GM21723 (cell line): ENCODE measurements at regions not wholly inside any gene's neighbourhood (a gene's known extent, or its start where the extent isn't known, plus 50 kb on each side); places are given as distances from the start of the nearest gene placed in this dataset.
"Not testable (repeated sequence)": the region's sequence is repeated elsewhere in the genome, so short reads cannot be mapped to it uniquely, and the experiment has no call there.

Experiments used
- ATAC-seq: cut with Tn5 transposase; IDR thresholded peaks from one replicate; pipeline ENCODE4 v1.9.1; 2021; ENCODE audit warnings: mild to moderate bottlenecking, moderate library complexity; ENCODE audit not compliant: unreplicated experiment

- ATAC-seq, result no peak
These were observed 78.8 kb downstream of the IGLL1 start for GRCh38 chr22:23501261-23501619.

GRCh38 chr22:23500508-23501260, 79.4 kb downstream of the IGLL1 start:
- ATAC-seq, result no peak

- ATAC-seq, result no peak
These were observed 80.1 kb downstream of the IGLL1 start for GRCh38 chr22:23499845-23500500.

GRCh38 chr22:23498811-23499798, 81.0 kb downstream of the IGLL1 start:
- ATAC-seq, result no peak

- not testable (repeated sequence) for ATAC-seq
These were observed 82.2 kb downstream of the IGLL1 start for GRCh38 chr22:23497889-23498288.

DNA sequence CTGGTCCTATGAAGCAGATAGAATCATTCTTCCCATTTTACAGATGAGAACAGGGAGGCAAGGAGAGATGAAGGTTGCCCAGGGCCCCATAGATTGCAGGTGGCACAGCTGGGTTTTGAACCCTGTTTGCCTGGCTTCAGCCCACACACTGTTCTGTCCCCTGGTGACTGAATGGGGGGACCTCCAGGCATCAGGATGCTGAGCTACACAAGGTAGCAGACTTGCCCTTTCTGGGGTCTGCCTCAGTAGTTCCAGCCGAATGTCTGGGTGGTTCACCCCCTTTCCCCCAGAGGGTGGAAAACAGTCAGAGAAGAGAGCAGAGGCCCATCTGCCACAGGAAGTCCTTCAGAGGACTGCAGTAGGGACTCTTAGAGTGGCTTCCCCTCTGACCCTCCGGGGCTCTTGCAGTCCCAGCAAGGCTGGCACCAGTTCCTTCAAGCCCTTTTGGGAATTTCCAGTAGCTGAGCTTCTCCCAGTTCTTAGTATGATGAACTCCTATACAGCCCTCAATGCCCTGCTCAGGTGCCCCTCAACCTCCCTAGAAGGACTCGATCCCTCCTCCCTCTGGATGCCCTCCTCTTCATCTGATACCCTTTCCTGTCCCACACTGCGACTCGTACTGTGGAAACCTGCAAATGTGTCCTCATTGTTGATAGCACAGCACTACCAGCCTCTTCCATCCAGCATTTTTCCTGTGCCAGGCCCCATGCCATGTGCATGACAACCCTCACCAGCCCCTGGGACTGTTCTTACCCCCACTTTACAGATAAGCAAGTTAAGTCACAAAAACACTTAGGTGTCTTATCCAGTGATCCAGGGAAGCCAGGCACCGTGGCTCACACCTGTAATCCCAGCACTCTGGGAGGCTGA, 82.8 kb downstream of the IGLL1 start:
- ATAC-seq, result no peak

- ATAC-seq, result no peak
These were observed 83.7 kb downstream of the IGLL1 start for GRCh38 chr22:23496445-23496833.

GRCh38 chr22:23495614-23496444, 84.3 kb downstream of the IGLL1 start:
- ATAC-seq, result no peak

DNA sequence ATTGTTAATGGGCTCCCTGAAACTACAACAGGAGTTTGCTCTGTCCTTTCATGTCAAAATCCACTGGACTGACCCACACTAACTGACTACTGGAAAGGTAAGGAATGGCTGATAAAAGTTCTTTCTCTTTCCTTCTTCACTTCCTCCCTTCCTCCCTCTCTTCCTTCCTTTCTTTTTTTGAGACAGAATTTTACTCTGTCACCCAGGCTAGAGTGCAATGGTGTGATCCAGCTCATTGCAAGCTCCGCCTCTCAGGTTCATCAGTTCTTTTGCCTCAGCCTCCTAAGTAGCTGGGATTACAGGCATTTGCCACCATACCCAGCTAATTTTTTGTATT, 85.2 kb downstream of the IGLL1 start:
- no peak for ATAC-seq

DNA sequence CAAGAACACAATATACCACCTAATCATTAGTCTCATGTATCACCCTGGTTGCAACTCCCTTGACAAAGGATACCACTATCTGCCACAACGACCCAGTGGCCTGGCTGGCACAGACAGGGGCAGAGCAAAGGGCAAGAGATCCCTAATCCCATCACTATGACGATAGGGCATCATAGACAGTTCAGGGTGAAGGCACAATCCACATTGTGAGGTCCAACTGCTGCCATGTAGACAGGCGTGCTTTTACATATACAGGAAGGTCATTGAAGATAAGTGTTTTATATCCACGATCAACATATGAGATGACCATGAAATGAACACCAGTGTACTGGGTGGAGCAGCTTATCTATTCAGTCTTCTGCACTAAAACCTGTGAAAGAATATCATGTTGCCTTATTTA, 94.6 kb downstream of the IGLL1 start:
- no peak for ATAC-seq

DNA sequence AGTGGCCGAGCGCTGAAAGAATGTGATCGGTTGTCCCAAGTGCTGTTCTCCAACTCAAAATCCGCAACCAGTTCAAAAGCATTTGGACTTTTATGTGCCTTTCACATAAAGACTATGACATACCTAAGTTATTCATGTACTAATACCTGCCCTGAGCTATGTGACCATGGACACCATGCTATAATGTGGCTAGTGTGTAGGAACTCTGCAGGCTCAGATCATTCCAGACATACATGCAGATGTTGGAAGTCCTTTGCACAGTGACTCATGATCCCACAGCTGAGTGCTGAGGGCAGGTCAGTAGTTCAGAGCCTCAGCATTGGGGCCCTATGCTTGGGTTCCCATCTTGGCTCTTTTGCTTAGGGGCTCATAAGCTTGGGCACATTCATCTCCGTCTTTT, 95.4 kb downstream of the IGLL1 start:
- no peak for ATAC-seq

DNA sequence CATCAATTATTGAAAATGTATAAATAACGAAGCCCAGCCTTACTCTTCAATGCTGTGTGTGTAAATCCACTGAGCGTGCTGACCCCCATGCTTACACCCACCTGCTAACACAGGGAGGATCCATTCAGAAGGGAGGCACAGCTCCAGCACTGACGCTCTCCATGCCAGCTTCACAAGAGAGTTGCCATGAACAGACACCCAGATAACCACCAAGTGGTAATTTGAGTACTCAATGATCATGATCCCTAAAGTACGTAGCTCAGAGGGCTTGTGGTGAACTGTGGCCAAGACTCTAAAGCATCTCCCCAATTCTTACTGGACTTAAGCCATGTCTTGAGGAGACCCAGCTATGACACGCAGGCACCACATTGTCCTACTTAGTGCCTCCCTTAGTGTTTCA, 98.7 kb downstream of the IGLL1 start:
- no peak for ATAC-seq

DNA sequence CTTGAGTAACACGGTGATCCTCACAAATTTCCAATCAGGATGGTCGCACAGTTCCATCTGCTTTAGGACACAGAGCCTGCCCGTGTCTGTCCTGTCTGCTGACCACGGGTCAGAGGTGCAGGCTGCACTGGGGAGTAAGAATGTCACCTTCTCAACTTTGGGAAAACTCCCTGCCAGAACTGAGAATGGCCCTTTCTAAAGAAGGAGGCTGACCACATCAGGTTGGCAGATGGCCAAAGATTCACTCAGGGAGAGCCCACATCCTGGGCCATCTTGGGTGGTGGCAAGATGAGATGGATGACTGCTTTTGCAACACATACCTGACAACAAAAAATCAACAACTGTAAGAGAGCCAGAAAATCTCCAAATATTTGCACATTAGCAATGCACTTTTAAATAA, 101.9 kb downstream of the IGLL1 start:
- no peak for ATAC-seq

DNA sequence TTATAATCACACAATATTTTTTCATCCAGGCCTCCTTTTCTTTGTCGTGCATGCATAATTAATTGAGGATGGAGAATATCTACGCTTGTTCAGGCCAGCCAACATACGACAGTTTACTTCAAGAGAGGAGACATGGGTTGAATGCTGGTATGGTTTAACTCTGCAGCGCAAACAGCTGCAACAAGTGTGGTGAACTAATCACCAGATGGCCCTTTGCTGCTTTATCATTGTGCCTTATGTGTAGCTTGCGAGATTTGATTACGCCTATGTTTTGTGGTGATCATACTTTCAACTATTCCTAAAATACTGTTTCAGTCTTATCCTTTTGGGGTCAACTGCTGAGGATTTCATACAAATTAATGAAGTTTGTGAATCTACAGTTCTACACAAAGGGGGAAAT, 105.6 kb downstream of the IGLL1 start:
- not testable (repeated sequence) for ATAC-seq

GRCh38 chr22:23473901-23474300, 106.2 kb downstream of the IGLL1 start:
- ATAC-seq, result no peak

DNA sequence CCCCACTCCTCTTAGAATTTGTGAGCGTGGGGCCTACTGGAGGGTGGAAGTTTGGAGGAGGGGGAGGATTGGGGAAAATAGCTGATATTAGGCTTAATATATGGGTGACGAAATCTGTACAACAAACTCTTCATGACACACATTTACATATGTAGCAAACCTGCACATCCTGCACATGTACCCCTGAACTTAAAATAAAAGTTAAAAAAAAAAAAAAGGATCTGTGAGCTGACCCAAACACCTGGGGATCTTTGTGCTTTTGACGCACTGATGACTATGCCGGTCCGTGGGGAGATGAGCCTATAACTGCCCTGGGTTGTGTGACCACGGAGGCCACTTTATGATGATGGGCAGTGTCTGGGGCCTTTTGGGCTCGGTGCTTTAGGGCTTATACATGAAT, 107.7 kb downstream of the IGLL1 start:
- not testable (repeated sequence) for ATAC-seq

DNA sequence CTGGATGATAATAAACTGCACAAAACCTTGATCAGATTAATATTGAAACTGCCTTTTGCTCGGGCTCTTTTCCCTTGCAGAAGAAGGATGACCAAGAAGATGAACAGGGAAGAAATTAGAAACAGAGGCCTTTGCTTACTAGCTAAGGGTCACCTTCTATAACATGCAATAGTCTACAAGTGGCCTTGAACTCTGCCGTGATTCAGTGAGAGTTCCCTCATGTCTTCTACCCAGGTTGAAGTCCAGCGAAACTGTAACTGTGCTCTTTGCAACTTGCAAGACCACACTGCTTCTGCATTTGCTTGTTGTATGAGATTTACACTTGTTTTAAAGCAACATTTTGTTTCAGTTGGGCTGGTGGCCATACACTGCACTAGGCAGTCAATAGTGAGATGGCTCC, 108.4 kb downstream of the IGLL1 start:
- no peak for ATAC-seq

- ATAC-seq, result no peak
These were observed 109.2 kb downstream of the IGLL1 start for GRCh38 chr22:23470811-23471389.

DNA sequence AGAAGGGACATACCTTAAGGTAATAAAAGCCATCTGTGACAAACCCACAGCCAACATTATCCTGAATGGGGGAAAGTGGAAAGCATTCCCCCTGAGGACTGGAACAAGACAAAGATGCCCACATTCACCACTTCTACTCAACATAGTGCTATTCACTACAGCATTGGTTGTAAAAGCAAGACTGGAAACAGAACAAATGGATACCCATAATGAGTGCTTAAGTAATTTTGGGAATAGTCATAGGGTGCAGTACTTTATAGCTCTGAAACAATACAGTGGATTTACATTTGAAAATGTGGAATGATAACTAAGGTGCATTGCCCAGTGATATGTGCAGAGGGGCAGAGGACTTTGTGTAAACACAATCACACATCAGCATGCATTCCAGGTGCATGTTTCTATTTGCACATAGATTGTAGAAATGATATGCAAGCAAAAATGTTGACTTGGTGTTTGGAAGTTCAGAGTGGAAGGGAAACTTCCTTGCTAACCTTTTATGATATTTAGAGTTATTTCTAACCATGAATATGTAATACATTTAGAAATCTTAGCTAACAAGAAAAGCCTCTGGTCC, 112.3 kb downstream of the IGLL1 start:
- ATAC-seq, result no peak
